CD14-positive monocyte (primary cell): ENCODE measurements at regions not wholly inside any gene's neighbourhood (a gene's known extent, or its start where the extent isn't known, plus 50 kb on each side); places are given as distances from the start of the nearest gene placed in this dataset.

Experiments
- DNase-seq, 3 donors: peaks; one replicate each; pipeline ENCODE4 v3.0.0-alpha.2; 2011 to 2022
- H2AFZ ChIP-seq: 2 replicates; pipeline ENCODE4 v1.6.0; 2012; ENCODE audit warnings: mild to moderate bottlenecking, low read depth, low read length, inconsistent platforms; ENCODE audit not compliant: insufficient read depth, poor library complexity, severe bottlenecking
- H3K27ac ChIP-seq, 2 donors: 1 replicate in 1 of 2; 2 replicates in 1 of 2; pipeline ENCODE4 v1.5.1; 2012 to 2013; ENCODE audit warnings: low read length in 2 of 2, control low read depth in 1 of 2, inconsistent platforms in 1 of 2, low read depth in 1 of 2, mild to moderate bottlenecking in 1 of 2
- H3K27me3 ChIP-seq, 2 donors: one replicate each; pipeline versions ENCODE4 v1.6.0 to v1.6.1; 2011 to 2013; ENCODE audit warnings: low read length in 2 of 2; ENCODE audit not compliant: control insufficient read depth in 2 of 2, insufficient read depth in 2 of 2
- H3K36me3 ChIP-seq, 2 donors: replicated peaks in 1 of 2; 1 replicate in 1 of 2; 2 replicates in 1 of 2; pipeline versions ENCODE4 v1.5.1 to v1.6.1; 2012 to 2013; ENCODE audit warnings: low read length in 2 of 2, control low read depth in 1 of 2, inconsistent platforms in 1 of 2, mild to moderate bottlenecking in 1 of 2; ENCODE audit not compliant: insufficient read depth in 2 of 2, control insufficient read depth in 1 of 2
- H3K4me1 ChIP-seq, 2 donors: 1 replicate in 1 of 2; 2 replicates in 1 of 2; pipeline versions ENCODE4 v1.5.1 to v1.6.1; 2012 to 2013; ENCODE audit warnings: low read length in 2 of 2, control low read depth in 1 of 2, inconsistent platforms in 1 of 2, mild to moderate bottlenecking in 1 of 2, moderate library complexity in 1 of 2; ENCODE audit not compliant: insufficient read depth in 2 of 2, control insufficient read depth in 1 of 2
- H3K4me2 ChIP-seq: replicated peaks from 2 replicates; pipeline ENCODE3; 2012; ENCODE audit warnings: low read length, moderate library complexity, mild to moderate bottlenecking; ENCODE audit not compliant: poor library complexity, severe bottlenecking; ENCODE audit errors: extremely low read depth
- H3K4me3 ChIP-seq, 3 experiments: fragments of 200-600 bp in 1 of 3; sonication (generic) in 1 of 3; replicated peaks in 1 of 3; 1 replicate in 2 of 3; 2 replicates in 1 of 3; pipeline ENCODE4 v1.5.1; 2011 to 2013; ENCODE audit warnings: low read length in 3 of 3, mild to moderate bottlenecking in 3 of 3, control low read depth in 2 of 3, low read depth in 2 of 3, inconsistent platforms in 1 of 3, moderate library complexity in 1 of 3
- H3K79me2 ChIP-seq: 2 replicates; pipeline ENCODE4 v1.6.0; 2012; ENCODE audit warnings: mild to moderate bottlenecking, control low read depth, inconsistent platforms, low read length, moderate library complexity; ENCODE audit not compliant: insufficient read depth
- H3K9ac ChIP-seq: 2 replicates; pipeline ENCODE4 v1.6.0; 2017; ENCODE audit warnings: low read length, mild to moderate bottlenecking; ENCODE audit not compliant: insufficient read depth, poor library complexity, severe bottlenecking
- H3K9me3 ChIP-seq, 2 donors: replicated peaks in 1 of 2; 1 replicate in 1 of 2; 2 replicates in 1 of 2; pipeline versions ENCODE4 v1.5.1 to v1.6.1; 2012 to 2013; ENCODE audit warnings: low read length in 2 of 2, control low read depth in 1 of 2; ENCODE audit not compliant: control insufficient read depth in 1 of 2, insufficient read depth in 1 of 2
- H4K20me1 ChIP-seq: 2 replicates; pipeline ENCODE4 v1.6.0; 2012; ENCODE audit warnings: mild to moderate bottlenecking, low read length, control low read depth, moderate library complexity; ENCODE audit not compliant: insufficient read depth
- H3K27ac Mint-ChIP-seq, 7 donors: one replicate each; pipeline ENCODE4 v1.8.0; 2020; ENCODE audit warnings: mild to moderate bottlenecking in 7 of 7, mixed read lengths in 7 of 7, moderate library complexity in 6 of 7, inconsistent platforms in 2 of 7
- H3K27me3 Mint-ChIP-seq, 3 donors: one replicate each; pipeline ENCODE4 v1.8.0; 2021 to 2022; ENCODE audit warnings: low read depth in 3 of 3, mild to moderate bottlenecking in 3 of 3, mixed read lengths in 3 of 3, moderate library complexity in 3 of 3, inconsistent platforms in 1 of 3
- H3K36me3 Mint-ChIP-seq, 2 donors: one replicate each; pipeline ENCODE4 v1.8.0; 2020; ENCODE audit warnings: mixed read lengths in 2 of 2, inconsistent platforms in 1 of 2, mild to moderate bottlenecking in 1 of 2
- H3K4me1 Mint-ChIP-seq: one replicate; pipeline ENCODE4 v1.8.0; 2020; ENCODE audit warnings: mild to moderate bottlenecking, mixed read lengths
- H3K4me3 Mint-ChIP-seq, 2 donors: one replicate each; pipeline ENCODE4 v1.8.0; 2020; ENCODE audit warnings: mild to moderate bottlenecking in 2 of 2, mixed read lengths in 2 of 2, moderate library complexity in 1 of 2
- H3K9me3 Mint-ChIP-seq, 7 donors: one replicate each; pipeline ENCODE4 v1.8.0; 2020 to 2022; ENCODE audit warnings: mixed read lengths in 7 of 7, mild to moderate bottlenecking in 6 of 7, moderate library complexity in 6 of 7, inconsistent platforms in 2 of 7
- CTCF ChIP-seq: fragments of 200-600 bp; IDR thresholded peaks from one replicate; pipeline ENCODE4 v1.8.0; 2022; ENCODE audit warnings: antibody characterized with exemption, mild to moderate bottlenecking
- WGBS: methylation state at CpG from one replicate; pipeline ENCODE4 v1.1.5; 2013; ENCODE audit warnings: missing lambda C conversion rate; ENCODE audit not compliant: insufficient coverage; 5-methylcytosine and 5-hydroxymethylcytosine counted together
- intact Hi-C, 2 donors: fragments of 100-400 bp; cut with micrococcal nuclease; formaldehyde crosslinking; loops; one replicate each; pipeline versions ENCODE4 v1.15.0 to v1.15.1; 2023

GRCh38 chr21:20647607-20648006 lies 350.6 kb upstream of the NCAM2 start:
- Mint-ChIP-seq H3K4me3 (no peak overlapping the region), H3K9me3 (peaks cover 4 to 24% (median 15%) of the 10 kb centered on the region in 7 donors), H3K27ac (no peak overlapping the region), H3K4me1 (no peaks in the 10 kb centered on the region), H3K36me3 (no peaks in the 10 kb centered on the region), H3K27me3 (no peaks in the 10 kb centered on the region)
- Histone ChIP-seq H3K4me3 (no peak overlapping the region), H3K9me3 (peaks cover 20% of the 10 kb centered on the region in 2 donors), H3K9ac (no peak overlapping the region), H3K4me2 (no peak overlapping the region), H3K36me3 (no peaks in the 10 kb centered on the region), H3K79me2 (no peaks in the 10 kb centered on the region), H4K20me1 (no peaks in the 10 kb centered on the region), H2AFZ (no peak overlapping the region), H3K4me1 (no peaks in the 10 kb centered on the region), H3K27ac (no peak overlapping the region), H3K27me3 (no peaks in the 10 kb centered on the region)
- no CpG with 5 or more reads among the region's 1 CpG for WGBS
- no peak for TF ChIP-seq CTCF
- intact Hi-C loops: no loop called here
- DNase-seq: no peak

- Histone ChIP-seq H2AFZ (no peak overlapping the region), H3K4me1 (no peaks in the 10 kb centered on the region), H3K27me3 (no peaks in the 10 kb centered on the region), H3K4me2 (no peak overlapping the region), H3K36me3 (no peaks in the 10 kb centered on the region), H3K27ac (no peak overlapping the region), H3K79me2 (no peaks in the 10 kb centered on the region), H4K20me1 (no peaks in the 10 kb centered on the region), H3K9me3 (peaks cover 17 to 20% of the 10 kb centered on the region in 2 donors), H3K4me3 (no peak overlapping the region), H3K9ac (no peak overlapping the region)
- intact Hi-C loops: no loop called here
- TF ChIP-seq CTCF: no peak
- Mint-ChIP-seq H3K27me3 (no peaks in the 10 kb centered on the region), H3K4me3 (no peak overlapping the region), H3K9me3 (peaks cover 4 to 24% (median 15%) of the 10 kb centered on the region in 7 donors), H3K4me1 (no peaks in the 10 kb centered on the region), H3K27ac (no peak overlapping the region), H3K36me3 (no peaks in the 10 kb centered on the region)
- 94% methylated on average over 3 of the region's 5 CpGs for WGBS
- DNase-seq: no peak
Observed at GRCh38 chr21:20649231-20649630, 349.0 kb upstream of the NCAM2 start.
